ENCODE measurements at regions not wholly inside any gene's neighbourhood (a gene's known extent, or its start where the extent isn't known, plus 50 kb on each side); places are given as distances from the start of the nearest gene placed in this dataset.
"Not testable (repeated sequence)": the region's sequence is repeated elsewhere in the genome, so short reads cannot be mapped to it uniquely, and the experiment has no call there.

DNA sequence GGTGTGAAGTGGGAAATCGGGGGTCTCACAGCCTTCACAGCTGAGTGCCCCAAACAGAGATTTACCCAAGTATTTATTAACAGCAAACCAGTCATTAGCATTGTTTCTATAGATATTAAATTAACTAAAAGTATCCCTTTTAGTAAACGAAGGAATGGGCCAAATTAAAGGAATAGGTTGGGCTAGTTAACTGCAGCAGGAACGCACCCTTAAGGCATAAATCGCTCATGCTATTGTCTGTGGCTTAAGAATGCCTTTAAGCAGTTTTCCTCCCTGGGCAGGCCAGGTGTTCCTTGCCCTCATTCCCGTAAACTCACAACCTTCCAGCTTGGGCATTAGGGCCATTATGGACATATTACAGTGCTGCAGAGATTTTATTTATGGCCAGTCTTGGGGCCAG lies 167.5 kb upstream of the PIK3R1 start:
- H3K9ac ChIP-seq (ENCODE audit: low read length) = not testable (repeated sequence)

DNA sequence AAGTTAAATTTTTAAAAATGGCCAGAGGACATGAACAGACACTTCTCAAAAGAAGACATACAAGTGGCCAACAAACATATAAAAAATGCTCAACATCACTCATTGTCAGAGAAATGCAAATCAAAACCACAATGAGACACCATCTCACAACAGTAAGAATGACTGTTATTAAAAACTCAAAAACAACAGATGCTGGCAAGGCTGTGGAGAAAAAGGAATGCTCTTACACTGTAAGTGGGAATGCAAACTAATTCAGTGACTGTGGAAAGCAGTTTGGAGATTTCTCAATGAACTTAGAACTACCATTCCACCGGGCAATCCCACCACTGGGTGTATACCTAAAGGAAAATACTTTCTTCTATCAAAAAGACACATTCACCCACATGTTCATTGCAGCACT lies 168.5 kb upstream of the PIK3R1 start:
- intact Hi-C loops (cut with micrococcal nuclease) = no loop called here
- Histone ChIP-seq H3K9me2 (ENCODE audit: insufficient read depth) (no peaks in the 10 kb centered on the region), H3K9ac (ENCODE audit: low read length) (no peak overlapping the region), H2AFZ (ENCODE audit: low read depth, low read length, poor library complexity, severe bottlenecking) (no peak overlapping the region), H4K20me1 (ENCODE audit: insufficient read depth) (no peaks in the 10 kb centered on the region), H3K4me3 (replicated peaks in 1 of 2; ENCODE audit: low read depth in 1 of 2, low read length in 2 of 2) (no peak overlapping the region), H3K27ac (ENCODE audit: low read depth, low read length) (no peak overlapping the region), H3K4me2 (ENCODE audit: low read length) (no peak overlapping the region), H3K27me3 (ENCODE audit: insufficient read depth, low read length) (no peaks in the 10 kb centered on the region), H3K9me3 (ENCODE audit: control insufficient read depth in 1 of 2, insufficient read depth in 1 of 2, low read depth in 1 of 2, low read length in 2 of 2) (peaks cover 3 to 6% of the 10 kb centered on the region in 2 experiments; a peak in 2 of 4 replicates), H3K4me1 (ENCODE audit: control insufficient read depth in 1 of 2, insufficient read depth in 2 of 2, low read length in 2 of 2) (peaks cover 0 to 6% of the 10 kb centered on the region in 2 experiments; a peak in 2 of 4 replicates), H3K79me2 (ENCODE audit: insufficient read depth, low read length) (no peaks in the 10 kb centered on the region), H3K36me3 (ENCODE audit: control insufficient read depth in 1 of 2, insufficient read depth in 2 of 2, low read length in 2 of 2) (no peaks in the 10 kb centered on the region)
- POLR2A ChIA-PET = no interaction called here
- TF ChIP-seq, protein P1, sequence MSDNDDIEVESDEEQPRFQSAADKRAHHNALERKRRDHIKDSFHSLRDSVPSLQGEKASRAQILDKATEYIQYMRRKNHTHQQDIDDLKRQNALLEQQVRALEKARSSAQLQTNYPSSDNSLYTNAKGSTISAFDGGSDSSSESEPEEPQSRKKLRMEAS (IDR thresholded peaks at IDR 0.05) = no peak
- TF ChIP-seq SIN3A (IDR thresholded peaks at IDR 0.05; ENCODE audit: low read depth) (no peak), ZNF274 (IDR thresholded peaks at IDR 0.05; ENCODE audit: low read depth, low read length) (no peak), ELF1 (IDR thresholded peaks at IDR 0.05; ENCODE audit: borderline replicate concordance, low read depth) (no peak)
- TF ChIP-seq, protein P2, sequence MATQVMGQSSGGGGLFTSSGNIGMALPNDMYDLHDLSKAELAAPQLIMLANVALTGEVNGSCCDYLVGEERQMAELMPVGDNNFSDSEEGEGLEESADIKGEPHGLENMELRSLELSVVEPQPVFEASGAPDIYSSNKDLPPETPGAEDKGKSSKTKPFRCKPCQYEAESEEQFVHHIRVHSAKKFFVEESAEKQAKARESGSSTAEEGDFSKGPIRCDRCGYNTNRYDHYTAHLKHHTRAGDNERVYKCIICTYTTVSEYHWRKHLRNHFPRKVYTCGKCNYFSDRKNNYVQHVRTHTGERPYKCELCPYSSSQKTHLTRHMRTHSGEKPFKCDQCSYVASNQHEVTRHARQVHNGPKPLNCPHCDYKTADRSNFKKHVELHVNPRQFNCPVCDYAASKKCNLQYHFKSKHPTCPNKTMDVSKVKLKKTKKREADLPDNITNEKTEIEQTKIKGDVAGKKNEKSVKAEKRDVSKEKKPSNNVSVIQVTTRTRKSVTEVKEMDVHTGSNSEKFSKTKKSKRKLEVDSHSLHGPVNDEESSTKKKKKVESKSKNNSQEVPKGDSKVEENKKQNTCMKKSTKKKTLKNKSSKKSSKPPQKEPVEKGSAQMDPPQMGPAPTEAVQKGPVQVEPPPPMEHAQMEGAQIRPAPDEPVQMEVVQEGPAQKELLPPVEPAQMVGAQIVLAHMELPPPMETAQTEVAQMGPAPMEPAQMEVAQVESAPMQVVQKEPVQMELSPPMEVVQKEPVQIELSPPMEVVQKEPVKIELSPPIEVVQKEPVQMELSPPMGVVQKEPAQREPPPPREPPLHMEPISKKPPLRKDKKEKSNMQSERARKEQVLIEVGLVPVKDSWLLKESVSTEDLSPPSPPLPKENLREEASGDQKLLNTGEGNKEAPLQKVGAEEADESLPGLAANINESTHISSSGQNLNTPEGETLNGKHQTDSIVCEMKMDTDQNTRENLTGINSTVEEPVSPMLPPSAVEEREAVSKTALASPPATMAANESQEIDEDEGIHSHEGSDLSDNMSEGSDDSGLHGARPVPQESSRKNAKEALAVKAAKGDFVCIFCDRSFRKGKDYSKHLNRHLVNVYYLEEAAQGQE (IDR thresholded peaks at IDR 0.05; ENCODE audit: low read depth) = no peak
- RAD21 ChIA-PET (ENCODE audit: low non-redundant PET in 1 of 2, low total read pairs in 2 of 2, uncharacterized antibody in 2 of 2, unreplicated experiment in 2 of 2) = no interaction called here
- DNase-seq (ENCODE audit: low read depth, low spot score) = no peak
- no TSS peak for BruUV-seq (replicated peaks)
- ATAC-seq = no peak
- CTCF ChIA-PET = no interaction called here

More for the DNA sequence above, 167.5 kb upstream of the PIK3R1 start:
- H3K9me2 ChIP-seq (ENCODE audit: insufficient read depth); H3K27ac ChIP-seq (ENCODE audit: low read depth, low read length); H3K9me3 ChIP-seq (ENCODE audit: control insufficient read depth in 1 of 2, insufficient read depth in 1 of 2, low read depth in 1 of 2, low read length in 2 of 2); intact Hi-C loops (cut with micrococcal nuclease); H2AFZ ChIP-seq (ENCODE audit: low read depth, low read length, poor library complexity, severe bottlenecking); H3K4me2 ChIP-seq (ENCODE audit: low read length); H4K20me1 ChIP-seq (ENCODE audit: insufficient read depth); H3K4me3 ChIP-seq (replicated peaks in 1 of 2; ENCODE audit: low read depth in 1 of 2, low read length in 2 of 2); H3K4me1 ChIP-seq (ENCODE audit: control insufficient read depth in 1 of 2, insufficient read depth in 2 of 2, low read length in 2 of 2); H3K79me2 ChIP-seq (ENCODE audit: insufficient read depth, low read length); H3K27me3 ChIP-seq (ENCODE audit: insufficient read depth, low read length); ATAC-seq; RAD21 ChIA-PET (ENCODE audit: low non-redundant PET in 1 of 2, low total read pairs in 2 of 2, uncharacterized antibody in 2 of 2, unreplicated experiment in 2 of 2); H3K36me3 ChIP-seq (ENCODE audit: control insufficient read depth in 1 of 2, insufficient read depth in 2 of 2, low read length in 2 of 2); BruUV-seq (replicated peaks); CTCF ChIA-PET; POLR2A ChIA-PET: not testable (repeated sequence)
- peak; percentile 74; the same call in 1 of the 2 replicates for TF ChIP-seq CBX3 (IDR thresholded peaks at IDR 0.05; ENCODE audit: low read depth)
- DNase-seq (ENCODE audit: low read depth, low spot score) = peak; percentile 16
